ENCODE measurements at regions not wholly inside any gene's neighbourhood (a gene's known extent, or its start where the extent isn't known, plus 50 kb on each side); places are given as distances from the start of the nearest gene placed in this dataset.

DNA sequence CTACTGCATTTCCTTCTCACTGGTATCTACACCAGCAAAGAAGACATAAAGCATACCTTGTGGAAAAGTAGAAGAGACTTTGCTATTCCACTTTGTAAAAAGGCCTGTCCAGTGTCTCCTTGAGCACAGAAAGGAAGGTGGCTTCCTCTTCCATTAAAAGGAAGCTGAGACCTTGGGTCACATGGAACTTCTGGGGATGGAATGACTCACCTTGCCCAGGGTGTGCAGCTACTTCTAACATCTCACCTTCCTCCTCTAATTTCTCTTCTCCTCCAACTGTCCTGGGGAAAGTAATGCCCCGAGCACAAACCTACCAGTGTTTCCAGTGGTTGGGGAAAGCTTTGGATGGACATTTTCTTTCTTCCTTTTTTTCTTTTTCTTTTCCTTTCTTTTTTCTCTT, 848.8 kb upstream of the MAP3K7 start:
- TF ChIP-seq, protein P1, sequence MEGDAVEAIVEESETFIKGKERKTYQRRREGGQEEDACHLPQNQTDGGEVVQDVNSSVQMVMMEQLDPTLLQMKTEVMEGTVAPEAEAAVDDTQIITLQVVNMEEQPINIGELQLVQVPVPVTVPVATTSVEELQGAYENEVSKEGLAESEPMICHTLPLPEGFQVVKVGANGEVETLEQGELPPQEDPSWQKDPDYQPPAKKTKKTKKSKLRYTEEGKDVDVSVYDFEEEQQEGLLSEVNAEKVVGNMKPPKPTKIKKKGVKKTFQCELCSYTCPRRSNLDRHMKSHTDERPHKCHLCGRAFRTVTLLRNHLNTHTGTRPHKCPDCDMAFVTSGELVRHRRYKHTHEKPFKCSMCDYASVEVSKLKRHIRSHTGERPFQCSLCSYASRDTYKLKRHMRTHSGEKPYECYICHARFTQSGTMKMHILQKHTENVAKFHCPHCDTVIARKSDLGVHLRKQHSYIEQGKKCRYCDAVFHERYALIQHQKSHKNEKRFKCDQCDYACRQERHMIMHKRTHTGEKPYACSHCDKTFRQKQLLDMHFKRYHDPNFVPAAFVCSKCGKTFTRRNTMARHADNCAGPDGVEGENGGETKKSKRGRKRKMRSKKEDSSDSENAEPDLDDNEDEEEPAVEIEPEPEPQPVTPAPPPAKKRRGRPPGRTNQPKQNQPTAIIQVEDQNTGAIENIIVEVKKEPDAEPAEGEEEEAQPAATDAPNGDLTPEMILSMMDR (optimal IDR thresholded peaks at IDR 0.05 in 1 of 3, IDR thresholded peaks at IDR 0.05 in 1 of 3, conservative IDR thresholded peaks at IDR 0.05 in 1 of 3; ENCODE audit: extremely low read depth in 1 of 3, insufficient read depth in 2 of 3, low read length in 3 of 3) = no peak
- TF ChIP-seq EZH2 (IDR thresholded peaks at IDR 0.05; ENCODE audit: low read length) = no peak

Measured in keratinocyte (primary cell).